H1 (cell line): ENCODE measurements at regions not wholly inside any gene's neighbourhood (a gene's known extent, or its start where the extent isn't known, plus 50 kb on each side); places are given as distances from the start of the nearest gene placed in this dataset.

Source experiments
- CTCF ChIA-PET: fragments of 300-600 bp; sonication (Branson Sonifier 250); formaldehyde crosslinking; loops from one replicate; lab custom pipeline; 2021; ENCODE audit not compliant: partially characterized antibody; lab: Charles Lee
- POLR2A ChIA-PET: fragments of 300-600 bp; sonication (Branson Sonifier 250); formaldehyde crosslinking; loops from one replicate; lab custom pipeline; 2021; ENCODE audit warnings: inconsistent platforms; ENCODE audit not compliant: partially characterized antibody; lab: Charles Lee
- DNase-seq, 2 experiments: peaks; one replicate each; pipeline versions ENCODE4 v3.0.0 to v3.0.0-alpha.2; 2010 to 2022; ENCODE audit warnings: low spot score in 2 of 2, low read depth in 1 of 2, mixed read lengths in 1 of 2
- FAIRE-seq: peaks from 2 replicates; lab custom pipeline; 2011; peaks lifted over from hg19 to GRCh38; lab: Jason Lieb, UNC
- H2AFZ ChIP-seq: 2 replicates; pipeline ENCODE4 v1.8.1; 2012; ENCODE audit warnings: low read length, inconsistent platforms
- H2AK5ac ChIP-seq: 2 replicates; pipeline ENCODE4 v1.6.1; 2013; ENCODE audit warnings: low read depth, low read length
- H2BK120ac ChIP-seq: replicated peaks from 2 replicates; pipeline ENCODE3; 2013; ENCODE audit warnings: low read depth, low read length, inconsistent platforms
- H2BK12ac ChIP-seq: 2 replicates; pipeline ENCODE4 v1.6.1; 2013; ENCODE audit warnings: low read depth, low read length
- H2BK15ac ChIP-seq: 2 replicates; pipeline ENCODE4 v1.6.1; 2013; ENCODE audit warnings: low read length
- H2BK20ac ChIP-seq: 2 replicates; pipeline ENCODE4 v1.6.1; 2013; ENCODE audit warnings: low read length
- H2BK5ac ChIP-seq: 2 replicates; pipeline ENCODE4 v1.6.1; 2013; ENCODE audit warnings: low read depth, low read length
- H3K14ac ChIP-seq: 2 replicates; pipeline ENCODE4 v1.6.1; 2013; ENCODE audit warnings: inconsistent platforms; ENCODE audit not compliant: insufficient read length
- H3K18ac ChIP-seq: 2 replicates; pipeline ENCODE4 v1.6.1; 2013; ENCODE audit warnings: low read length; ENCODE audit errors: extremely low read depth
- H3K23ac ChIP-seq: 2 replicates; pipeline ENCODE4 v1.6.1; 2013; ENCODE audit warnings: inconsistent platforms; ENCODE audit not compliant: insufficient read length
- H3K23me2 ChIP-seq: 2 replicates; pipeline ENCODE4 v1.6.1; 2013; ENCODE audit warnings: low read depth, low read length
- H3K27ac ChIP-seq: 2 replicates; pipeline ENCODE4 v1.6.1; 2011; ENCODE audit warnings: low read depth, low read length, inconsistent platforms
- H3K27me3 ChIP-seq, 4 experiments: replicated peaks in 1 of 4; 1 replicate in 1 of 4; 2 replicates in 3 of 4; pipeline versions ENCODE4 v1.6.1 to v1.8.1; 2011 to 2013; ENCODE audit warnings: low read length in 3 of 4, mild to moderate bottlenecking in 3 of 4, inconsistent platforms in 2 of 4, mixed read lengths in 2 of 4, moderate library complexity in 1 of 4; ENCODE audit not compliant: control insufficient read depth in 3 of 4, insufficient read depth in 3 of 4; ENCODE audit errors: extremely low read depth in 1 of 4
- H3K36me3 ChIP-seq, 4 experiments: 2 replicates each; pipeline versions ENCODE4 v1.6.1 to v1.8.1; 2011 to 2013; ENCODE audit warnings: mild to moderate bottlenecking in 4 of 4, low read length in 3 of 4, moderate library complexity in 2 of 4, control low read depth in 1 of 4, inconsistent platforms in 1 of 4; ENCODE audit not compliant: insufficient read depth in 4 of 4, control insufficient read depth in 2 of 4
- H3K4ac ChIP-seq: replicated peaks from 2 replicates; pipeline ENCODE3; 2013; ENCODE audit warnings: low read length, low read depth, mixed read lengths, inconsistent platforms; ENCODE audit not compliant: insufficient read length
- H3K4me1 ChIP-seq, 4 experiments: replicated peaks in 1 of 4; 1 replicate in 1 of 4; 2 replicates in 3 of 4; pipeline versions ENCODE4 v1.6.1 to v1.8.1; 2011 to 2013; ENCODE audit warnings: low read length in 3 of 4, inconsistent platforms in 2 of 4, mixed read lengths in 1 of 4; ENCODE audit not compliant: insufficient read depth in 4 of 4, control insufficient read depth in 3 of 4
- H3K4me2 ChIP-seq, 2 experiments: 2 replicates each; pipeline versions ENCODE4 v1.6.1 to v1.8.1; 2011 to 2013; ENCODE audit warnings: low read depth in 2 of 2, low read length in 2 of 2, control low read depth in 1 of 2, inconsistent platforms in 1 of 2, mild to moderate bottlenecking in 1 of 2; ENCODE audit not compliant: insufficient read depth in 1 of 2
- H3K4me3 ChIP-seq, 4 experiments: fragments of 200-600, 300-600 bp in 1 of 4; sonication (generic), shearing (Covaris generic), sonication (Bioruptor Twin) in 1 of 4; 2 replicates each; pipeline versions ENCODE4 v1.5.1 to v1.8.1; 2011 to 2016; ENCODE audit warnings: low read length in 4 of 4, low read depth in 3 of 4, control low read depth in 2 of 4, inconsistent platforms in 2 of 4, mild to moderate bottlenecking in 2 of 4, mixed read lengths in 1 of 4, moderate library complexity in 1 of 4; ENCODE audit not compliant: insufficient read depth in 2 of 4; ENCODE audit errors: extremely low read depth in 1 of 4
- H3K56ac ChIP-seq: replicated peaks from 2 replicates; pipeline ENCODE3; 2013; ENCODE audit warnings: low read depth, mild to moderate bottlenecking, mixed read lengths, low read length, inconsistent platforms; ENCODE audit not compliant: insufficient read length
- H3K79me1 ChIP-seq: 2 replicates; pipeline ENCODE4 v1.6.1; 2013; ENCODE audit warnings: low read depth, low read length, control low read depth
- H3K79me2 ChIP-seq, 2 experiments: 2 replicates each; pipeline versions ENCODE4 v1.6.1 to v1.8.1; 2012 to 2013; ENCODE audit warnings: low read length in 2 of 2, mild to moderate bottlenecking in 2 of 2, inconsistent platforms in 1 of 2; ENCODE audit not compliant: insufficient read depth in 2 of 2, control insufficient read depth in 1 of 2
- H3K9ac ChIP-seq, 4 experiments: replicated peaks in 1 of 4; 1 replicate in 1 of 4; 2 replicates in 3 of 4; pipeline versions ENCODE4 v1.6.1 to v1.8.1; 2011 to 2013; ENCODE audit warnings: low read depth in 3 of 4, low read length in 3 of 4, control low read depth in 2 of 4, mild to moderate bottlenecking in 2 of 4, moderate library complexity in 2 of 4, inconsistent platforms in 1 of 4; ENCODE audit errors: extremely low read depth in 1 of 4
- H3K9me3 ChIP-seq, 2 experiments: 2 replicates each; pipeline versions ENCODE4 v1.6.1 to v1.8.1; 2012 to 2013; ENCODE audit warnings: mild to moderate bottlenecking in 2 of 2, moderate library complexity in 2 of 2, control low read depth in 1 of 2, inconsistent platforms in 1 of 2, low read depth in 1 of 2, low read length in 1 of 2, mixed read lengths in 1 of 2; ENCODE audit not compliant: insufficient read depth in 2 of 2
- H4K20me1 ChIP-seq, 2 experiments: replicated peaks in 1 of 2; 2 replicates each; pipeline versions ENCODE3 to v1.8.1; 2011 to 2013; ENCODE audit warnings: inconsistent platforms in 2 of 2, low read length in 2 of 2, mild to moderate bottlenecking in 1 of 2; ENCODE audit not compliant: insufficient read depth in 2 of 2, control insufficient read depth in 1 of 2
- H4K5ac ChIP-seq: 2 replicates; pipeline ENCODE4 v1.6.1; 2013; ENCODE audit warnings: low read length, low read depth, mixed read lengths, inconsistent platforms; ENCODE audit not compliant: insufficient read length
- H4K8ac ChIP-seq: 2 replicates; pipeline ENCODE4 v1.8.0; 2013; ENCODE audit warnings: mild to moderate bottlenecking, moderate library complexity, low read length, inconsistent platforms; ENCODE audit not compliant: insufficient read depth; ENCODE audit errors: extremely low read depth
- H4K91ac ChIP-seq: replicated peaks from 2 replicates; pipeline ENCODE3; 2013; ENCODE audit warnings: low read length, mixed read lengths, inconsistent platforms; ENCODE audit not compliant: insufficient read length
- E2F6 ChIP-seq: IDR thresholded peaks from 2 replicates; pipeline ENCODE4 v1.6.1; 2012; ENCODE audit warnings: inconsistent platforms
- JUN ChIP-seq: IDR thresholded peaks from 2 replicates; pipeline ENCODE4 v1.6.1; 2011; ENCODE audit warnings: low read depth, mild to moderate bottlenecking, improper control_type of control experiment, low read length
- JUND ChIP-seq: IDR thresholded peaks from 2 replicates; pipeline ENCODE4 v1.6.1; 2011; ENCODE audit warnings: mild to moderate bottlenecking, improper control_type of control experiment, low read length
- SIN3A ChIP-seq, 2 experiments: IDR thresholded peaks in 1 of 2; conservative IDR thresholded peaks in 1 of 2; 2 replicates each; pipeline ENCODE4 v1.6.1; 2011 to 2012; ENCODE audit warnings: low read length in 2 of 2, improper control_type of control experiment in 1 of 2, low read depth in 1 of 2, mild to moderate bottlenecking in 1 of 2
- TBP ChIP-seq: IDR thresholded peaks from 2 replicates; pipeline ENCODE4 v1.6.1; 2011; ENCODE audit warnings: low read depth, low read length, improper control_type of control experiment
- TEAD4 ChIP-seq: IDR thresholded peaks from 2 replicates; pipeline ENCODE4 v1.6.1; 2012; ENCODE audit warnings: low read depth, low read length, inconsistent platforms, mixed read lengths
- WGBS, 2 experiments: shearing (Covaris generic) in 1 of 2; methylation state at CpG; one replicate each; pipeline versions ENCODE4 v1.1.6 to v1.1.7; 2013 to 2015; ENCODE audit warnings: low lambda C conversion rate in 2 of 2, mixed read lengths in 2 of 2, inconsistent platforms in 1 of 2, low coverage in 1 of 2, missing lambda C conversion rate in 1 of 2; ENCODE audit not compliant: insufficient replicate concordance in 2 of 2, insufficient coverage in 1 of 2, insufficient read length in 1 of 2; ENCODE audit errors: extremely low coverage in 1 of 2, missing lambda C conversion rate in 1 of 2; 5-methylcytosine and 5-hydroxymethylcytosine counted together

GRCh38 chr4:53763813-53764597 lies 172.7 kb upstream of the LNX1 start:
- Histone ChIP-seq H2BK15ac (no peak overlapping the region), H2BK12ac (no peak overlapping the region), H3K23me2 (no peaks in the 10 kb centered on the region), H3K9ac (no peak overlapping the region), H3K79me2 (no peaks in the 10 kb centered on the region), H2AK5ac (no peak overlapping the region), H4K91ac (no peak overlapping the region), H4K20me1 (no peaks in the 10 kb centered on the region), H2BK120ac (no peak overlapping the region), H4K5ac (no peak overlapping the region), H3K4me3 (no peak overlapping the region), H3K79me1 (no peaks in the 10 kb centered on the region), H3K23ac (no peak overlapping the region), H3K36me3 (no peaks in the 10 kb centered on the region), H3K14ac (no peak overlapping the region), H2BK5ac (no peak overlapping the region), H4K8ac (peak overlapping the region; percentile 46; the same call in 1 of the 2 replicates), H3K4me2 (no peak overlapping the region), H3K18ac (no peak overlapping the region), H3K4me1 (no peaks in the 10 kb centered on the region), H3K27ac (no peak overlapping the region), H3K27me3 (no peaks in the 10 kb centered on the region), H2BK20ac (no peak overlapping the region), H3K9me3 (no peaks in the 10 kb centered on the region), H3K56ac (no peak overlapping the region), H2AFZ (0 out of 2 replicates have a peak overlapping the region, but pooled peaks have one; percentile 64), H3K4ac (no peak overlapping the region)
- CTCF ChIA-PET: interaction anchor here (1.5 to 2.0 kb wide), 2 partner anchors 10 to 61 kb away, joined by 4 to 6 read pairs; no protein-coding TSS in a partner anchor
- FAIRE-seq (no peak), DNase-seq (no peak)
- POLR2A ChIA-PET: no interaction called here
- TF ChIP-seq JUND: no peak
- no peak for TF ChIP-seq E2F6
- no peak for TF ChIP-seq JUN
- TF ChIP-seq SIN3A (conservative IDR thresholded peaks at IDR 0.05 in 1 of 2, IDR thresholded peaks at IDR 0.05 in 1 of 2; ENCODE audit: low read depth in 1 of 2, low read length in 2 of 2): no peak
- no peak for TF ChIP-seq TEAD4
- TF ChIP-seq TBP: no peak
- WGBS, 2 experiments: 85% methylated on average over 5 of the region's 5 CpGs; no CpG with 5 or more reads in 1 of the 2 experiments
